Esophagus muscularis mucosa (tissue), 2 donors: ENCODE measurements at regions not wholly inside any gene's neighbourhood (a gene's known extent, or its start where the extent isn't known, plus 50 kb on each side); places are given as distances from the start of the nearest gene placed in this dataset.

Source experiments
- POLR2A ChIP-seq: fragments of 450-650 bp; IDR thresholded peaks from one replicate; pipeline ENCODE4 v1.6.1; 2017; ENCODE audit warnings: antibody characterized with exemption, moderate library complexity, mild to moderate bottlenecking, low read depth
- POLR2AphosphoS5 ChIP-seq, 2 donors: sonication (generic); formaldehyde crosslinking; IDR thresholded peaks; one replicate each; pipeline ENCODE4 v1.6.1; 2017; ENCODE audit warnings: antibody characterized with exemption in 2 of 2

GRCh38 chr9:2545881-2546490 lies 75.6 kb upstream of the VLDLR start:
- TF ChIP-seq POLR2A: no peak
- TF ChIP-seq POLR2AphosphoS5 (IDR thresholded peaks at IDR 0.05): no peak
